Tibial artery (tissue), 4 donors: ENCODE measurements at regions not wholly inside any gene's neighbourhood (a gene's known extent, or its start where the extent isn't known, plus 50 kb on each side); places are given as distances from the start of the nearest gene placed in this dataset.

Source experiments
- DNase-seq, 2 donors: peaks; one replicate each; pipeline ENCODE4 v3.0.0-alpha.2; 2019
- H3K27ac ChIP-seq, 2 donors: fragments of 200-600 bp; sonication (generic) in 1 of 2; 1 replicate in 1 of 2; 2 replicates in 1 of 2; pipeline ENCODE4 v1.5.1; 2018 to 2019; ENCODE audit warnings: mild to moderate bottlenecking in 1 of 2
- H3K27me3 ChIP-seq, 2 donors: fragments of 200-600 bp; sonication (generic) in 1 of 2; one replicate each; pipeline versions ENCODE4 v1.5.1 to v1.6.0; 2016 to 2019
- H3K36me3 ChIP-seq, 3 donors: fragments of 200-600 bp; sonication (generic) in 2 of 3; one replicate each; pipeline ENCODE4 v1.5.1; 2016 to 2019; ENCODE audit warnings: mild to moderate bottlenecking in 2 of 3
- H3K4me1 ChIP-seq, 4 donors: fragments of 200-600 bp; sonication (generic) in 2 of 4; 1 replicate in 3 of 4; 2 replicates in 1 of 4; pipeline ENCODE4 v1.5.1; 2016 to 2019
- H3K4me3 ChIP-seq, 2 donors: fragments of 200-600 bp; sonication (generic) in 1 of 2; 1 replicate in 1 of 2; 2 replicates in 1 of 2; pipeline ENCODE4 v1.5.1; 2018 to 2019; ENCODE audit warnings: mild to moderate bottlenecking in 2 of 2
- H3K9me3 ChIP-seq, 3 donors: fragments of 200-600 bp; sonication (generic) in 1 of 3; one replicate each; pipeline ENCODE4 v1.5.1; 2016 to 2019
- CTCF ChIP-seq, 2 experiments: fragments of 200-600 bp in 1 of 2; fragments of 450-650 bp in 1 of 2; IDR thresholded peaks; one replicate each; pipeline ENCODE4 v1.5.1; 2017 to 2019; ENCODE audit warnings: antibody characterized with exemption in 2 of 2, mild to moderate bottlenecking in 1 of 2, moderate library complexity in 1 of 2
- intact Hi-C: fragments of 100-400 bp; cut with DNase I; formaldehyde crosslinking; loops from one replicate; pipeline ENCODE4 v1.15.0; 2023; ENCODE audit warnings: low total_unique reads

GRCh38 chr4:153113838-153114105, 90.5 kb upstream of the TRIM2 start:
- no peak for DNase-seq
- TF ChIP-seq CTCF (IDR thresholded peaks at IDR 0.05) = no peak
- intact Hi-C loops = no loop called here

GRCh38 chr4:153114771-153115321, 89.4 kb upstream of the TRIM2 start:
- no peak overlapping the region for H3K4me3 ChIP-seq
- peaks cover 0 to 21% (median 20%) of the 10 kb centered on the region in 4 donors for H3K4me1 ChIP-seq
- no peaks in the 10 kb centered on the region for H3K27me3 ChIP-seq
- H3K27ac ChIP-seq = peak overlapping the region; percentile 80 to 81
- intact Hi-C loops = no loop called here
- DNase-seq = no peak
- no peaks in the 10 kb centered on the region for H3K9me3 ChIP-seq
- no peak for TF ChIP-seq CTCF (IDR thresholded peaks at IDR 0.05)
- H3K36me3 ChIP-seq = no peaks in the 10 kb centered on the region

More at GRCh38 chr4:153113838-153114105, 90.5 kb upstream of the TRIM2 start:
- Histone ChIP-seq H3K9me3 (no peaks in the 10 kb centered on the region), H3K4me3 (no peak overlapping the region), H3K4me1 (peaks cover 0 to 21% (median 20%) of the 10 kb centered on the region in 4 donors), H3K27me3 (no peaks in the 10 kb centered on the region), H3K27ac (no peak overlapping the region), H3K36me3 (no peaks in the 10 kb centered on the region)

- peaks cover 0 to 21% (median 20%) of the 10 kb centered on the region in 4 donors for H3K4me1 ChIP-seq
- DNase-seq = peak in 1 of 2 donors; percentile 34
- H3K9me3 ChIP-seq = no peaks in the 10 kb centered on the region
- H3K4me3 ChIP-seq = peak overlapping the region; percentile 38 to 47
- no peaks in the 10 kb centered on the region for H3K36me3 ChIP-seq
- intact Hi-C loops = no loop called here
- TF ChIP-seq CTCF (IDR thresholded peaks at IDR 0.05) = no peak
- peak overlapping the region; percentile 80 to 81 for H3K27ac ChIP-seq
- no peaks in the 10 kb centered on the region for H3K27me3 ChIP-seq
Observed at GRCh38 chr4:153115322-153116290, 88.6 kb upstream of the TRIM2 start.

- no peak for TF ChIP-seq CTCF (IDR thresholded peaks at IDR 0.05)
- Histone ChIP-seq H3K27me3 (no peaks in the 10 kb centered on the region), H3K4me3 (peak overlapping the region; percentile 38 to 47), H3K27ac (peak overlapping the region; percentile 80 to 81), H3K36me3 (no peaks in the 10 kb centered on the region), H3K9me3 (no peaks in the 10 kb centered on the region), H3K4me1 (peaks cover 0 to 21% (median 20%) of the 10 kb centered on the region in 4 donors)
- intact Hi-C loops = no loop called here
- DNase-seq = no peak
Observed at GRCh38 chr4:153116291-153116680, 88.0 kb upstream of the TRIM2 start.

- Histone ChIP-seq H3K4me3 (no peak overlapping the region), H3K27me3 (no peaks in the 10 kb centered on the region), H3K9me3 (no peaks in the 10 kb centered on the region), H3K36me3 (no peaks in the 10 kb centered on the region), H3K4me1 (peaks cover 0 to 21% (median 20%) of the 10 kb centered on the region in 4 donors), H3K27ac (peak overlapping the region; percentile 80 to 81)
- TF ChIP-seq CTCF (IDR thresholded peaks at IDR 0.05) = no peak
- intact Hi-C loops = no loop called here
- DNase-seq = no peak
Observed at GRCh38 chr4:153116801-153117200, 87.4 kb upstream of the TRIM2 start.
